HEK293 (cell line): ENCODE measurements at regions not wholly inside any gene's neighbourhood (a gene's known extent, or its start where the extent isn't known, plus 50 kb on each side); places are given as distances from the start of the nearest gene placed in this dataset.
A peak's percentile ranks its signal among the peaks of the same experiment; 100 is the strongest.

Experiments used
- CTCF ChIA-PET: fragments of 350-600 bp; formaldehyde crosslinking; extraction: SDS; loops from one replicate; lab custom pipeline; 2021; ENCODE audit warnings: antibody characterized with exemption; lab: Yijun Ruan, JAX
- POLR2A ChIA-PET: fragments of 300-600 bp; formaldehyde crosslinking; extraction: SDS; loops from one replicate; lab custom pipeline; 2020; ENCODE audit warnings: antibody characterized with exemption, inconsistent platforms; lab: Yijun Ruan, JAX
- H3K27ac ChIP-seq: fragments of 200-500 bp; sonication (Bioruptor generic); 2 replicates; pipeline ENCODE4 v1.5.1; 2014; ENCODE audit warnings: low read depth, low read length, control low read depth, inconsistent platforms; ENCODE audit errors: extremely low read depth
- H3K36me3 ChIP-seq, 2 experiments: fragments of 200-500 bp in 1 of 2; sonication (Bioruptor generic) in 1 of 2; 1 replicate in 1 of 2; 2 replicates in 1 of 2; pipeline ENCODE4 v1.5.1; 2014 to 2017; ENCODE audit warnings: inconsistent platforms in 2 of 2, low read length in 2 of 2; ENCODE audit not compliant: control insufficient read depth in 2 of 2, insufficient read depth in 1 of 2
- H3K4me1 ChIP-seq: fragments of 200-500 bp; sonication (Bioruptor generic); 2 replicates; pipeline ENCODE4 v1.5.1; 2014; ENCODE audit warnings: mild to moderate bottlenecking, low read length, inconsistent platforms; ENCODE audit not compliant: control insufficient read depth, insufficient read depth
- H3K4me3 ChIP-seq: 2 replicates; pipeline ENCODE4 v1.5.1; 2011; ENCODE audit warnings: low read depth, mild to moderate bottlenecking, control low read depth, low read length, moderate library complexity
- H3K9me3 ChIP-seq: fragments of 200-500 bp; sonication (Bioruptor generic); 2 replicates; pipeline ENCODE4 v1.5.1; 2014; ENCODE audit warnings: low read depth, low read length, inconsistent platforms; ENCODE audit not compliant: control insufficient read depth, insufficient read depth
- BCL11A ChIP-seq: fragments of 450-650 bp; formaldehyde crosslinking; IDR thresholded peaks from 2 replicates; pipeline ENCODE4 v1.5.1; 2016; ENCODE audit warnings: low read depth, missing biosample characterization, missing genetic modification characterization
- BCL11B ChIP-seq: fragments of 450-650 bp; formaldehyde crosslinking; IDR thresholded peaks from 2 replicates; pipeline ENCODE4 v1.5.1; 2016; ENCODE audit warnings: low read depth, missing biosample characterization, missing genetic modification characterization
- EGR2 ChIP-seq: fragments of 450-650 bp; formaldehyde crosslinking; IDR thresholded peaks from 2 replicates; pipeline ENCODE4 v1.5.1; 2016; ENCODE audit warnings: low read depth, missing biosample characterization, missing genetic modification characterization
- GLIS2 ChIP-seq: fragments of 450-650 bp; formaldehyde crosslinking; IDR thresholded peaks from 2 replicates; pipeline ENCODE4 v1.5.1; 2016; ENCODE audit warnings: missing biosample characterization, missing genetic modification characterization
- IKZF3 ChIP-seq: fragments of 450-650 bp; IDR thresholded peaks from 2 replicates; pipeline ENCODE4 v1.5.0; 2018; ENCODE audit warnings: missing biosample characterization, mild to moderate bottlenecking, missing genetic modification characterization, moderate library complexity
- MEIS1 ChIP-seq: sonication (generic); formaldehyde crosslinking; IDR thresholded peaks from 2 replicates; pipeline ENCODE4 v1.8.1; 2022; ENCODE audit warnings: missing genetic modification reagents, mild to moderate bottlenecking, borderline replicate concordance
- MZF1 ChIP-seq: fragments of 450-650 bp; formaldehyde crosslinking; IDR thresholded peaks from 2 replicates; pipeline ENCODE4 v1.5.1; 2017; ENCODE audit warnings: missing biosample characterization, missing genetic modification characterization, borderline replicate concordance
- ZEB2 ChIP-seq: fragments of 450-650 bp; formaldehyde crosslinking; IDR thresholded peaks from 2 replicates; pipeline ENCODE4 v1.5.1; 2016; ENCODE audit warnings: missing biosample characterization, missing genetic modification characterization
- ZFHX2 ChIP-seq: fragments of 450-650 bp; formaldehyde crosslinking; conservative IDR thresholded peaks from 2 replicates; pipeline ENCODE4 v1.5.1; 2016; ENCODE audit warnings: missing biosample characterization, missing genetic modification characterization
- ZNF10 ChIP-seq: fragments of 450-650 bp; formaldehyde crosslinking; IDR thresholded peaks from 2 replicates; pipeline ENCODE4 v1.5.1; 2017; ENCODE audit warnings: missing biosample characterization, missing genetic modification characterization
- ZNF114 ChIP-seq: fragments of 450-650 bp; formaldehyde crosslinking; IDR thresholded peaks from 2 replicates; pipeline ENCODE4 v1.5.0; 2017; ENCODE audit warnings: missing biosample characterization, missing genetic modification characterization
- ZNF174 ChIP-seq: fragments of 450-650 bp; formaldehyde crosslinking; IDR thresholded peaks from 2 replicates; pipeline ENCODE4 v1.5.0; 2017; ENCODE audit warnings: missing biosample characterization, mild to moderate bottlenecking, missing genetic modification characterization
- ZNF211 ChIP-seq: fragments of 450-650 bp; formaldehyde crosslinking; IDR thresholded peaks from 2 replicates; pipeline ENCODE4 v1.5.1; 2016; ENCODE audit warnings: low read depth, missing biosample characterization, missing genetic modification characterization
- ZNF221 ChIP-seq: fragments of 450-650 bp; formaldehyde crosslinking; IDR thresholded peaks from 2 replicates; pipeline ENCODE4 v1.5.1; 2017; ENCODE audit warnings: missing biosample characterization, missing genetic modification characterization, borderline replicate concordance
- ZNF239 ChIP-seq: fragments of 450-650 bp; formaldehyde crosslinking; IDR thresholded peaks from 2 replicates; pipeline ENCODE4 v1.5.1; 2016; ENCODE audit warnings: missing biosample characterization, missing genetic modification characterization
- ZNF311 ChIP-seq: fragments of 450-650 bp; formaldehyde crosslinking; IDR thresholded peaks from 2 replicates; pipeline ENCODE4 v1.5.1; 2017; ENCODE audit warnings: missing biosample characterization, missing genetic modification characterization, borderline replicate concordance
- ZNF366 ChIP-seq: fragments of 450-650 bp; formaldehyde crosslinking; conservative IDR thresholded peaks from 2 replicates; pipeline ENCODE4 v1.5.1; 2016; ENCODE audit warnings: missing biosample characterization, missing genetic modification characterization
- ZNF416 ChIP-seq: fragments of 450-650 bp; formaldehyde crosslinking; IDR thresholded peaks from 2 replicates; pipeline ENCODE4 v1.5.1; 2016; ENCODE audit warnings: missing biosample characterization, missing genetic modification characterization
- ZNF530 ChIP-seq: fragments of 450-650 bp; formaldehyde crosslinking; IDR thresholded peaks from 2 replicates; pipeline ENCODE4 v1.5.1; 2016; ENCODE audit warnings: low read depth, missing biosample characterization, missing genetic modification characterization
- ZNF677 ChIP-seq: fragments of 450-650 bp; IDR thresholded peaks from 2 replicates; pipeline ENCODE4 v1.5.0; 2018; ENCODE audit warnings: missing biosample characterization, mild to moderate bottlenecking, missing genetic modification characterization, moderate library complexity
- ZNF747 ChIP-seq: fragments of 450-650 bp; formaldehyde crosslinking; IDR thresholded peaks from 2 replicates; pipeline ENCODE4 v1.5.1; 2016; ENCODE audit warnings: missing biosample characterization, missing genetic modification characterization
- TF ChIP-seq, protein P1 (sequence below): fragments of 450-650 bp; formaldehyde crosslinking; IDR thresholded peaks from 2 replicates; pipeline ENCODE4 v1.5.1; 2016; ENCODE audit warnings: missing biosample characterization, missing genetic modification characterization
- TF ChIP-seq, protein P2 (sequence below): fragments of 450-650 bp; formaldehyde crosslinking; IDR thresholded peaks from 2 replicates; pipeline ENCODE4 v1.5.1; 2017; ENCODE audit warnings: missing biosample characterization, missing genetic modification characterization
- TF ChIP-seq, protein P3 (sequence below): fragments of 450-650 bp; formaldehyde crosslinking; IDR thresholded peaks from 2 replicates; pipeline ENCODE4 v1.5.1; 2016; ENCODE audit warnings: missing biosample characterization, missing genetic modification characterization

DNA sequence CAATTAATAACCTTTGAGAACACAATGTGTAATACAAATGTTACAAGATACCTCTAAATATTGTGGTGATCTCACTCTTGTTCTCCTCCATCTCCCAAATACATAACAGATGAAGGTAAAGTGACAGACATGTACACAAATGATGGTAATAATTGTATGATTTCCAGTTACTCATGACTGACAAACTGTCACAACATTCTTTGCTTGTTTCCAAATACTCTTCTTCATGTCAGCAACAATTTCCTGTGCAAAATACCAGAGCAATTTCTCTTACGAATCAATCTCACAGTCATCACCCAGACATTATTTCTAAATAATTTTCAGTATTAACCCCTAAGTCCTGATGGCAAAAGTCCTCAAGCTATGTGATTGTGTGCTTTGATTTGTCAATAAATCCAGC, 92.9 kb downstream of the RPS12 start:
- no peak for TF ChIP-seq ZNF174 (tag by site-specific recombination)
- Histone ChIP-seq H3K4me3 (no peak overlapping the region), H3K36me3 (no peaks in the 10 kb centered on the region), H3K27ac (no peak overlapping the region), H3K4me1 (no peaks in the 10 kb centered on the region), H3K9me3 (no peaks in the 10 kb centered on the region)
- ChIA-PET POLR2A (no interaction called here), CTCF (interaction anchor here (0.6 to 1.5 kb wide), 3 partner anchors 30 to 627 kb away, joined by 3 to 4 read pairs (median 3); no protein-coding TSS in a partner anchor)

DNA sequence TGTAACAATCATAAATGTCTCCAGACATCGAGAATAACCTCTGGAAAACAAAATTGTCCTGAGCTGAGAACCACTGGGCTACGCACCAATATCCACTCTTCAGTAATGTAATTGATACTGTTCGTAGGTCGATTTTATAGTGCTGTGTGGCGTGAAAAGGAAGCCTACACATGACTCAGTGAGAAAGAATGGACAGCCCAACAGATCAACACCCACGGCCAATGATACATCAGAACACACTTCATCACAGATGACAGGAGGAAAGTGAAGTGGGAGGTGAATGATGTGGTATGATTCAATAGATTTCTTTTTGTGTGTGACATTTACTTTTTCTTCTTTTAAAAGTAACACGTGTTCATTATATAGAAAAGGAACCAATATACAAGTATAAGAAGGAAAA, 93.5 kb downstream of the RPS12 start:
- Histone ChIP-seq H3K9me3 (no peaks in the 10 kb centered on the region), H3K4me1 (no peaks in the 10 kb centered on the region), H3K4me3 (no peak overlapping the region), H3K36me3 (no peaks in the 10 kb centered on the region), H3K27ac (no peak overlapping the region)
- POLR2A ChIA-PET = no interaction called here
- CTCF ChIA-PET = interaction anchor here (0.6 kb wide), 1 partner anchor 227 kb away, joined by 3 read pairs; no protein-coding TSS in a partner anchor
- TF ChIP-seq ZFHX2 (peak; percentile 82), EGR2 (tag by site-specific recombination) (peak; percentile 87), BCL11B (tag by site-specific recombination) (no peak)

DNA sequence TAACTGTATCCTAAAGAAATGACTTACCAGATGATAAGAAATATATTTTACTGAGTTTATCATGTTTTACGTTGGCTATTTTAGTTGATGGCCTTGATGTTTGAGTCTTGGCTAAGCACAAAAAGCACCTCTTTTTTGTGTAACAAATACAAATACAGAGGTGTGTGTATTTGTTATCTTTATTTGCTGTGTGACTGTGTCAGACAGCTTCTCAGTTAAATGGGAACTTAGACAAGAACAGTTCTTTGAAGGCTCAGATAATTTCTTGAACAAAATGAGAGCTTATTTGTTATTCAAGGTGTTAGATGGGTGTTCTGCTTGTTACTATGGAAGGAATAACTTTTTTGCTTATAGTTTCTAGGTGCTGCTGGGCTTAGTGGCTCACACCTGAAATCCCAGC, 95.4 kb downstream of the RPS12 start:
- H3K27ac ChIP-seq = no peak overlapping the region
- H3K4me3 ChIP-seq = no peak overlapping the region
- no peaks in the 10 kb centered on the region for H3K4me1 ChIP-seq
- H3K9me3 ChIP-seq = no peaks in the 10 kb centered on the region
- POLR2A ChIA-PET = interaction anchor here (0.6 kb wide), 1 partner anchor 11 kb away, joined by 3 read pairs; no protein-coding TSS in a partner anchor
- CTCF ChIA-PET = interaction anchor here (0.6 to 0.9 kb wide), 3 partner anchors 30 to 1201 kb away, joined by 3 read pairs; no protein-coding TSS in a partner anchor
- peak; percentile 57; the same call in 1 of the 2 replicates for TF ChIP-seq ZNF677
- TF ChIP-seq ZNF366 (tag by site-specific recombination) = no peak
- H3K36me3 ChIP-seq = no peaks in the 10 kb centered on the region

DNA sequence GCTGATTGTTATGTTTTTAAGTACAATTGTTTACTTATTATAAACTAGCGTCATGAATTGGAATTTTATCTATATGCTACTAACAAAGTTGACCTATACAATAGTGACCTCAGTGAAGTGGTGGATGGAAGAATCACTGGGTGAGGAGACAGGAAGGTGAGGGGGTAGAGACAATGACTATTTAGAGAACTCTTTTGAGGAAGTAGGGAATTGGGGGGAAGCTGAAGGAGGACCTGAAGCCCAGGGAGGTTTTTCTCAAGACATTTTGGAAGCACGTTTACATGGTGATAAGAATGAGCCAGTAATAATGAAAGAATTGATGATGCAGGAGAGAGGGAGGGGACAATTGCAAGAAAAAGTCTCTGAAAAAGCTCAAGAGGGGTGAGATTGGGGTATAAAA, 96.4 kb downstream of the RPS12 start:
- TF ChIP-seq ZNF211 (no peak), ZEB2 (tag by site-specific recombination) (no peak), MEIS1 (CRISPR knock-in tag) (no peak), ZNF311 (tag by site-specific recombination) (no peak), MZF1 (no peak), ZNF114 (no peak), IKZF3 (tag by site-specific recombination) (no peak), GLIS2 (tag by site-specific recombination) (no peak), ZNF221 (no peak), ZNF416 (no peak), BCL11A (tag by site-specific recombination) (no peak), ZNF747 (tag by site-specific recombination) (no peak), ZNF10 (tag by site-specific recombination) (no peak), ZNF530 (tag by site-specific recombination) (no peak), ZNF239 (tag by site-specific recombination) (no peak)
- TF ChIP-seq, protein P1, sequence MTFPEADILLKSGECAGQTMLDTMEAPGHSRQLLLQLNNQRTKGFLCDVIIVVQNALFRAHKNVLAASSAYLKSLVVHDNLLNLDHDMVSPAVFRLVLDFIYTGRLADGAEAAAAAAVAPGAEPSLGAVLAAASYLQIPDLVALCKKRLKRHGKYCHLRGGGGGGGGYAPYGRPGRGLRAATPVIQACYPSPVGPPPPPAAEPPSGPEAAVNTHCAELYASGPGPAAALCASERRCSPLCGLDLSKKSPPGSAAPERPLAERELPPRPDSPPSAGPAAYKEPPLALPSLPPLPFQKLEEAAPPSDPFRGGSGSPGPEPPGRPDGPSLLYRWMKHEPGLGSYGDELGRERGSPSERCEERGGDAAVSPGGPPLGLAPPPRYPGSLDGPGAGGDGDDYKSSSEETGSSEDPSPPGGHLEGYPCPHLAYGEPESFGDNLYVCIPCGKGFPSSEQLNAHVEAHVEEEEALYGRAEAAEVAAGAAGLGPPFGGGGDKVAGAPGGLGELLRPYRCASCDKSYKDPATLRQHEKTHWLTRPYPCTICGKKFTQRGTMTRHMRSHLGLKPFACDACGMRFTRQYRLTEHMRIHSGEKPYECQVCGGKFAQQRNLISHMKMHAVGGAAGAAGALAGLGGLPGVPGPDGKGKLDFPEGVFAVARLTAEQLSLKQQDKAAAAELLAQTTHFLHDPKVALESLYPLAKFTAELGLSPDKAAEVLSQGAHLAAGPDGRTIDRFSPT (tag by site-specific recombination) = no peak
- TF ChIP-seq, protein P2, sequence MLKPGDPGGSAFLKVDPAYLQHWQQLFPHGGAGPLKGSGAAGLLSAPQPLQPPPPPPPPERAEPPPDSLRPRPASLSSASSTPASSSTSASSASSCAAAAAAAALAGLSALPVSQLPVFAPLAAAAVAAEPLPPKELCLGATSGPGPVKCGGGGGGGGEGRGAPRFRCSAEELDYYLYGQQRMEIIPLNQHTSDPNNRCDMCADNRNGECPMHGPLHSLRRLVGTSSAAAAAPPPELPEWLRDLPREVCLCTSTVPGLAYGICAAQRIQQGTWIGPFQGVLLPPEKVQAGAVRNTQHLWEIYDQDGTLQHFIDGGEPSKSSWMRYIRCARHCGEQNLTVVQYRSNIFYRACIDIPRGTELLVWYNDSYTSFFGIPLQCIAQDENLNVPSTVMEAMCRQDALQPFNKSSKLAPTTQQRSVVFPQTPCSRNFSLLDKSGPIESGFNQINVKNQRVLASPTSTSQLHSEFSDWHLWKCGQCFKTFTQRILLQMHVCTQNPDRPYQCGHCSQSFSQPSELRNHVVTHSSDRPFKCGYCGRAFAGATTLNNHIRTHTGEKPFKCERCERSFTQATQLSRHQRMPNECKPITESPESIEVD (tag by site-specific recombination) = no peak
- TF ChIP-seq, protein P3, sequence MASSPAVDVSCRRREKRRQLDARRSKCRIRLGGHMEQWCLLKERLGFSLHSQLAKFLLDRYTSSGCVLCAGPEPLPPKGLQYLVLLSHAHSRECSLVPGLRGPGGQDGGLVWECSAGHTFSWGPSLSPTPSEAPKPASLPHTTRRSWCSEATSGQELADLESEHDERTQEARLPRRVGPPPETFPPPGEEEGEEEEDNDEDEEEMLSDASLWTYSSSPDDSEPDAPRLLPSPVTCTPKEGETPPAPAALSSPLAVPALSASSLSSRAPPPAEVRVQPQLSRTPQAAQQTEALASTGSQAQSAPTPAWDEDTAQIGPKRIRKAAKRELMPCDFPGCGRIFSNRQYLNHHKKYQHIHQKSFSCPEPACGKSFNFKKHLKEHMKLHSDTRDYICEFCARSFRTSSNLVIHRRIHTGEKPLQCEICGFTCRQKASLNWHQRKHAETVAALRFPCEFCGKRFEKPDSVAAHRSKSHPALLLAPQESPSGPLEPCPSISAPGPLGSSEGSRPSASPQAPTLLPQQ (tag by site-specific recombination) = no peak
- no peaks in the 10 kb centered on the region for H3K4me1 ChIP-seq
- ChIA-PET POLR2A (no interaction called here), CTCF (interaction anchor here (0.6 to 0.7 kb wide), 2 partner anchors 118 to 134 kb away, joined by 3 read pairs; no protein-coding TSS in a partner anchor)
- no peaks in the 10 kb centered on the region for H3K9me3 ChIP-seq
- no peak overlapping the region for H3K27ac ChIP-seq
- no peak overlapping the region for H3K4me3 ChIP-seq
- H3K36me3 ChIP-seq = no peaks in the 10 kb centered on the region
